ENCODE measurements at regions not wholly inside any gene's neighbourhood (a gene's known extent, or its start where the extent isn't known, plus 50 kb on each side); places are given as distances from the start of the nearest gene placed in this dataset.

- Mint-ChIP-seq H3K9me3 (peaks cover 18% of the 10 kb centered on the region), H3K27me3 (ENCODE audit: low read depth) (no peaks in the 10 kb centered on the region; the same call in 1 of the 2 replicates), H3K27ac (no peak overlapping the region), H3K36me3 (peaks cover 2% of the 10 kb centered on the region; the same call in 1 of the 2 replicates), H3K4me1 (no peaks in the 10 kb centered on the region), H3K4me3 (no peak overlapping the region)
- CTCF ChIA-PET, result no interaction called here
- no peak for ATAC-seq
- POLR2A ChIA-PET, result no interaction called here
- no peak for DNase-seq (ENCODE audit: low spot score)
- TF ChIP-seq KAT7 (CRISPR knock-in tag; IDR thresholded peaks at IDR 0.05; ENCODE audit: borderline replicate concordance) (no peak), ZNF512 (CRISPR knock-in tag; IDR thresholded peaks at IDR 0.05; ENCODE audit: borderline replicate concordance) (no peak), ZNF263 (CRISPR knock-in tag; IDR thresholded peaks at IDR 0.05; ENCODE audit: low read depth) (no peak), MXD4 (CRISPR knock-in tag; IDR thresholded peaks at IDR 0.05; ENCODE audit: borderline replicate concordance) (no peak), OVOL2 (CRISPR knock-in tag; IDR thresholded peaks at IDR 0.05; ENCODE audit: borderline replicate concordance) (no peak), ZNF138 (CRISPR knock-in tag; conservative IDR thresholded peaks at IDR 0.05) (no peak), CBFB (CRISPR knock-in tag; IDR thresholded peaks at IDR 0.05; ENCODE audit: low read depth) (no peak), CDX4 (CRISPR knock-in tag; IDR thresholded peaks at IDR 0.05; ENCODE audit: borderline replicate concordance) (no peak), MYBL2 (CRISPR knock-in tag; IDR thresholded peaks at IDR 0.05) (no peak), TEAD4 (CRISPR knock-in tag; IDR thresholded peaks at IDR 0.05) (no peak)
Measured at GRCh38 chr6:24043848-24044247, 82.2 kb upstream of the NRSN1 start.

GRCh38 chr6:24051942-24052589 lies 73.9 kb upstream of the NRSN1 start:
- Mint-ChIP-seq H3K4me1 (no peaks in the 10 kb centered on the region), H3K9me3 (no peaks in the 10 kb centered on the region), H3K27me3 (ENCODE audit: low read depth) (no peaks in the 10 kb centered on the region), H3K4me3 (no peak overlapping the region), H3K36me3 (no peaks in the 10 kb centered on the region), H3K27ac (no peak overlapping the region)
- TF ChIP-seq ATF6 (CRISPR knock-in tag; IDR thresholded peaks at IDR 0.05), result no peak
- TF ChIP-seq GRHL2 (CRISPR knock-in tag; IDR thresholded peaks at IDR 0.05; ENCODE audit: insufficient replicate concordance, severe bottlenecking), result no peak
- no peak for TF ChIP-seq CREM (CRISPR knock-in tag; IDR thresholded peaks at IDR 0.05)
- TF ChIP-seq RELA (CRISPR knock-in tag; IDR thresholded peaks at IDR 0.05; ENCODE audit: borderline replicate concordance), result no peak
- TF ChIP-seq ATF2 (CRISPR knock-in tag; IDR thresholded peaks at IDR 0.05; ENCODE audit: borderline replicate concordance, low read depth), result no peak
- no peak for TF ChIP-seq TEAD1 (CRISPR knock-in tag; IDR thresholded peaks at IDR 0.05)
- TF ChIP-seq NFYB (CRISPR knock-in tag; conservative IDR thresholded peaks at IDR 0.05; ENCODE audit: low read depth), result no peak
- no peak for TF ChIP-seq IRF1 (CRISPR knock-in tag; IDR thresholded peaks at IDR 0.05)
- TF ChIP-seq KAT7 (CRISPR knock-in tag; IDR thresholded peaks at IDR 0.05; ENCODE audit: borderline replicate concordance), result no peak
- TF ChIP-seq SOX15 (CRISPR knock-in tag; IDR thresholded peaks at IDR 0.05), result no peak
- CTCF ChIA-PET, result interaction anchor here (0.7 to 1.6 kb wide), 2 partner anchors 150 to 153 kb away, joined by 3 to 4 read pairs; no protein-coding TSS in a partner anchor
- no peak for DNase-seq (ENCODE audit: low spot score)
- POLR2A ChIA-PET, result no interaction called here
- peak; percentile 34 for ATAC-seq
